HCEC 1CT (cell line): ENCODE measurements at regions not wholly inside any gene's neighbourhood (a gene's known extent, or its start where the extent isn't known, plus 50 kb on each side); places are given as distances from the start of the nearest gene placed in this dataset.
A peak's percentile ranks its signal among the peaks of the same experiment; 100 is the strongest.
"Not testable (repeated sequence)": the region's sequence is repeated elsewhere in the genome, so short reads cannot be mapped to it uniquely, and the experiment has no call there.

Source experiments
- DNase-seq: peaks from one replicate; pipeline ENCODE4 v3.0.0-alpha.2; 2017

- DNase-seq, result no peak
Observed at GRCh38 chr13:65936249-65936648, 1293.9 kb downstream of the PCDH9 start.

DNA sequence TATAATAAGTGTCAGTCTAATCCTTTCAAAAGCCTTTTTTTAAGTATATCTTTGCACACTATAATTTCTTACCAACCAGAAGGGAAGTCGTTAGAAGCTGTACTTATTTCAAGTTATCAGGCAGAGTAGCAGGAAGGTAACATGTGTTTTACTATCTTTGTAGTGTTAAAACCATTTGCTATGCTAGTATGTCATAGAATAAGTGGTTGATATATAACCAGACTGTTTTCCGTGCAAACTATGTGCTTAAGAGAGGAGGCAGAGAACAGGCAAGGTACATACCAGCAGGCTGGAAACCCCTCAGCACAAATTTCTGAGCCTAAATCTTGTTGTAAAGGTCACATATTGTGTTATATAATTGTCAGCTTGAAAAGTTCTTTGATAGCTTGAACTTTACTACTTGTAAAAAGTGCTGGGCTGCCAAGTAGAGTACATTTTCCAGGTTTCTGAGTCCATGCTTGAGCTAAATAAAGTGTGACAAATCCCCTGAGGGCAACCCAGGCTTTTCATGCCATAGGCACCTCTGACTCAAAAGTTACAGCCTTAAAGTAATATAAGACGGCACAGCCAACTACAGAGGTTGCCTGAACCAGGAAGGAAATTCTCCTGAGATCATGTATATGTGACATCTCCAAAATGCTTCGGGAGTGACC, 1297.4 kb downstream of the PCDH9 start:
- DNase-seq, result no peak

DNA sequence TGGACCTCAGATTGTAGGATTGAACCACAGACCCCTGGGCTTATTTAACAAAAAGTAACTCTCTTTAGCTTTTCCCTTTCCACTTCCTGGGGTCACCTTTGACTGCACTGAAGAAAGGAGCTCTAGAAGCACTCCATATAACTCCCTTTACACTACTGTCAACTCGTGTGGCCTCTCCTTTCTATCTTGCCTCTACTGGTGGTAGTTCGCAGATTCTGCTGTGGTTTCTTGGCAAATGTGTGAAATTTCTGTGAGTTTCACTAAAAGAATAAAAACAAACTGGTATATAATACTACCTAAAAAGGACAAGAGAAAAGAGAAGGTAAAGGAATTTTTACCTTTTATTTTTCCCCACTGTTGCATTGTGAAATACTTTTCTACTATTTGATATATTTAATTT, 1298.1 kb downstream of the PCDH9 start:
- DNase-seq, result no peak

- DNase-seq, result no peak
Observed at GRCh38 chr13:65929436-65929835, 1300.7 kb downstream of the PCDH9 start.

DNA sequence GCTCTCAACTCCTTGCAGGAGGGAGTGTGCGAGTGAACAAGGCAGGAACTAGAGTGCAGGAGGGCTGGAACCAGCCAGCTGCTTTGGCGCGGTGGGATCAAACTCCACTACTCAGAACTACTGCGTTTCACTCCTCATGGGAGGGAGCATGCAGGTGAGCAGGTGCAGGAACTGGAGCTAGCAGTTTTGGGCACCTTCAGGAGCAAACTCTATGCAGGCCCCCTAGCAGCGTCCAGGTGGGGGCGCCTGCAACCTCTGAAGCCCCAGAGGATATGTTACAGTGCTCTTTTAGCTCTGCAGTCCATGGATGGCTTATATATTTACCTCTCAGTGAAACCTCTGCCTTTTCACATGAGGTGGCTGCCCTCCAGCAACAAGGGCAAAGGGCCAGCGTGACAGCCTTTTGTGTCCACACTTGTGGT, 1303.4 kb downstream of the PCDH9 start:
- DNase-seq, result no peak

GRCh38 chr13:65922846-65923245, 1307.3 kb downstream of the PCDH9 start:
- DNase-seq, result not testable (repeated sequence)

DNA sequence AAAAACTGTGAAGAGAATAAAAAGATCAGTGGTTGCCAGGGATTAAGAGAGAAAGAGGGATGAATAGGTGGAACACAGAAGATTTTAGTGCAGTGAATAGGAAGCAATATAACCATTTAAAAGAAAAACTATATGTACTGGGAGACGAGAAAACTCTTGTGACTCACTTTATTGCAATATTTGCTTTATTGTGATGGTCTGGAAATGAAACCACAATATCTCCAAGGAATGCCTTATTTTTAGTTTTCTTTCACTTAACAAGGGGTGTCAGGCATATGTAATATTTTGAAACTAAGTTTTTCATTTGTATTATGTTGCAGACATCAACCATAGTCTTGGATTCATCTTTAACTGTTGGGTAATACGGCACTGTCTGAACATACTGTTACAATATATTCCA, 1308.2 kb downstream of the PCDH9 start:
- DNase-seq, result no peak

DNA sequence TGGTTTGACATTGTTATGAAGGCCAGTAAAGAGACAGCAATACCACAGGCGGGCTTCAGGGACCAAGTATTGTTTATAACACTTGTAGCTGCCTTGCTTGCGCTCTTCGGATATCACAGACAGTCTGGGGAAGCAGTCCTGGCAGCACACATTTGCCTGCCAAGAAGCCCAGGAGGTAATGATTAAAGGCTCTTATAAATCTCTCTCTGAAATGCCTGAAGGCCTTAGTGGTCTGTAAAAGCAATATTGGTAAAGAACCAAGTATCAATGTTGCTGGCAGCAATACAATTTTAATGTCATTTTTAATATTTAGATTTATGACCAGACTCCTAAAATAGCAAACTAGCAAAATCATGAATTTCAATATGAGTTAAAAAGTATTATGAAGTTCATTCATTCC, 1312.4 kb downstream of the PCDH9 start:
- DNase-seq, result no peak

DNA sequence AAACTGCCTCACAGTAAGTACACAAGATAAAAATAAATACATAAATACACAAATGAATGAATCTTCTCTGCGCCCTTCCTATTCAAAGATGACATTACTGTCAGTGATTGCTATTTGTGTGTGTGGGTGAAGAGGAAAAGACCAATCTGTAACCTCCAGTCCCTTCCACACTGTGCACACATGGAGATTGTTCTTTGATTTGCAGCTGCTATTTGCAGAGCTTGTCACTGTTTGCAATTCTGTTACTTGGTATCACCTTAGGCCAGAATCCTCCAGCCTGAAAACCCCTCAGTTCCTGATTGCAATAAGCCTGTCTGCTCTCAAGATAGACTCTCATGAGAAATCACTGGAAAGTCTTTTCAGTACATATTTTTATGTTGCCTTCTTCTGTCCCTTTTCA, 1314.9 kb downstream of the PCDH9 start:
- DNase-seq, result no peak

DNA sequence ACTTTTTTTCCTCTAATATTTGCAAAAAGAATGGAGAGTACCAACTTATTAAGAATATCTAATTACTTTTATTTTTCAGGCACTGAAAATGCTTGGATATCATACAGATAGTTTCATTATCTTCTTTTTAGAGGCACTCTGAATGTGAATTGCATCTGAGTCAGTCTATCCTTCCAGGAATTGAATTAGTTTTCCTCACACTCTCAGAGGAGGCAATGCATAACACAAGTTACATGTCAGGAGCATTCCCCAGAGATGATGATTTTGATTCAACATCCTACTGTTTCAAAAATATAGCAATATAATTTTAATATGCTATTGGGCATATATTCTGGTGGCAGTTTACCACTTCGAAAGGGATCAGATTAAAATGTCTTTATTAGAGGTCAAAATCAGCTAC, 1315.4 kb downstream of the PCDH9 start:
- peak; percentile 77 for DNase-seq

DNA sequence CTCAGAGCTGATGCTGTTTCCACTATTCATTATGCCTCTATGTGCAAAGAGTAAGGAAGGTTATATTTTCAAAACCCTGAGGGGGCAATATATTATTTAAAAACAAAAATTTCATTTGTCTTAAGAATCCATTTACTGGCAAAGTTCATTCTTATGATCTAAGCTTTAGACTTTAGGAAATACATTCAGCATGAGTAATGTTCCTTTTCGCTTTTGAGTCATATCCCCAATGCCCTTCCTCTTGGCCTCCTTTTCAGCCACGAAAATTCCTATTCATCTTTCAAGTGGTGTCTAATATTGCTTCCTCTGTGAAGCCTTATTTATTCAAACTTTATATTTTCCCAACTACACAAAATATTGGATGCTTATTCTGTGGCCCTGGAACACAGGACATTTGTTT, 1317.0 kb downstream of the PCDH9 start:
- peak; percentile 90 for DNase-seq

DNA sequence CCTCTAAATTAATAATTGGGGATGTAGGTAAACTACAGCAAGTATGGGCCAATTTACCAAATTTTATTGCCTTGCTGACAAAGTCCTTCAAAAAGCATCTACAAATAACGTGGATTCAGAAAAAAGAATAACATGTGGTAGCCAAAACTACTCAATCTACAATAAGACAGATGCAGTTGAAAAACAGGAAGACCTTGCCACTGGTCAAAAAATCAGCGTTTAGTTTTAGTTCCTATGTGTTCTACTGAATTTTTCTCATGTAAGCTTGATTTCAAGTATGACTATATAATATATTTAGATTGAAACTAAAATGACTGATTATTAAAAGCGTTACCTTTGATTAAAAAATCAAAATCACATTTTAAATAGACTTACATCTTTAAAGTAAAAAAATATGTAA, 1317.6 kb downstream of the PCDH9 start:
- no peak for DNase-seq

- DNase-seq, result no peak
Observed at GRCh38 chr13:65911546-65912193, 1318.5 kb downstream of the PCDH9 start.

DNA sequence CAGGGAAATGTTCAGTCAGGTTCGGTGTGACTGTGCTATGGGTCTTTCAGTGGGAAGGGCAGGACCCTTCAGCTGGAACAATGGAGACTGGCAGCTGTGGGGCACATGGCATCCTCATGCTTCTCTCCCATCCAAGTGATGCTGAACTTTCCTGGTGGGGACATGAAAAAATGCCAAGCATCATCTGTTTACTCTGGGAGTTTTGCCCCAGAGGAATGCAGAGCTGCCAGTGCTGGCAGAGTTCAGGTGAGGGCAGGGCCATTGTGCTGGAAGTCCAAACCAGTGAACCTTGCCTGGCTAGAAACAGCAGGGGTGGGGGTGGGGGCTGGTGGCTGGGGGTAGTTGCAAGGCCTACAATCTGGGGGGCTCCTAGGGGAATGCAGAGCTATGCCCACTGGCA, 1320.6 kb downstream of the PCDH9 start:
- no peak for DNase-seq

- peak; percentile 45 for DNase-seq
Observed at GRCh38 chr13:65907666-65908525, 1322.2 kb downstream of the PCDH9 start.

- DNase-seq, result no peak
Observed at GRCh38 chr13:65901723-65902122, 1328.4 kb downstream of the PCDH9 start.

DNA sequence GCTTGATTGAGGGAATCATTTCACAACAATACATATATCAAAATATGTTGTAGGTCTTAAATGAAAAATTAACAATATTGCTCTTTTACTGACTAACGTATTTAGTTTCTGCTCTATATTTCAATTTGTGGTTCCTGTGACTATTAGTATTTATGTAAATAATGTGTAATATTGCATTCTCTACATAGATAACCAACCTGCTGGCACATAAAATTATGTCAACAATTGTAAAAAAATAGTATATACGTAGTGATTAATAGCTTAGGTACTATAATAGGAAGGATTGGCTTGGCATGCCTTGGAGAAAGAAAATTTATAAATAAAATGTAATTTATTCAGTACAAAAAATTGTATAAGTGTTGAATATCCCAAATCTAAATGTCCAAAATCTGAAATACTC, 1336.1 kb downstream of the PCDH9 start:
- no peak for DNase-seq

DNA sequence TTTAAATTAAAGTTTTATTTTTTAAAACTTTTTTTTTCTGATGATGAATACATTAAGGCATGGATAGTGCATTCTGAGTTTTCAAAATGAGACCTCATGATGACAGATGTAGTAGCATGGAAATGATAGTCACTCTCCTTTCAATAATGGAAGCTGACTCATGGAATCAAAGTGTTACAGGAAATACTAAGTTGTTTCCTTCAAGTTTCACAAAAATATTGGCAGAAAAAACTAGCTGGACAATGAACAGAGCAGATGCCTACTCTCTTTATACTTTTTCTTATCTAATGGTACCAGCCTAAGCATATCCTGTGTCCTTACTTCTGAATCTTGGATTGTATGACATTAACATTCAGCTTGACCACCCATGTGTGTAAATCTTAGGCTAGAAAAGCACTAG, 1337.3 kb downstream of the PCDH9 start:
- DNase-seq, result peak; percentile 22

DNA sequence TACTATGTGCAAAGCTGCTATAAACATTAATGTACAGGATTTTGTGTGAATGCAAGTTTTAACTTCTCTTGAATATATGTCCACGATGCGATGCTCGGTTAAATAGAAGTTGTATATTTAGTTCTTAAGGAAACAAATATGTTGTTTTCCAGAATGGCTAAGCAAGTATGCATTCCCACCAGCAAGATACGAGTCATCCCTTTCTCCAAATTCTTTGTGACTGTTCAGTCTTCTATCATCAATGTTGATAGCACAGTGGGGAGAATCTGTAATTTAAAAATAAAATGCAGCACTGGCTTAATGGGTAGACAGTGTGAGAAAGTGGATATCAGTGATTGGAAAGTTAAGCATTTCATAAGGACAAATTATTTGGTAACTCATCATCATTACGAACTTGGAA, 1340.8 kb downstream of the PCDH9 start:
- DNase-seq, result peak; percentile 60

DNA sequence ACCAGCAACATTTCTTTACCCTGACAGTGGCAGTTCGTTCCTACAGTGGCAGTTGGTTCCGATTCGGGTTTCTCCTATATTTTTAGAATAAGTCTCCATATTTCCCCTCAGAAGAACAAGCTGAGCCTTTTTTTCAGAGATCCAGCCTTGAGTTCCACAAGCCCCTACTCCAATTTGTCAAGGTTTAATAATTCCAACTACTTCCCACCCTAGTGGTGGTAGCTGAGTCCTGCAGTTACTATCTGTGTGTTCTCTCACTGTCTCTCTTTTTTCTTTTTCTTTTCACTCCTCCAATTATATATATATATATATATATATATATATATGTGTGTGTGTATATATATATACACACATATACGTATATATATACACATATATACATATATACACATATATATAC, 1347.3 kb downstream of the PCDH9 start:
- DNase-seq, result no peak

GRCh38 chr13:65881561-65882155, 1348.5 kb downstream of the PCDH9 start:
- DNase-seq, result no peak

DNA sequence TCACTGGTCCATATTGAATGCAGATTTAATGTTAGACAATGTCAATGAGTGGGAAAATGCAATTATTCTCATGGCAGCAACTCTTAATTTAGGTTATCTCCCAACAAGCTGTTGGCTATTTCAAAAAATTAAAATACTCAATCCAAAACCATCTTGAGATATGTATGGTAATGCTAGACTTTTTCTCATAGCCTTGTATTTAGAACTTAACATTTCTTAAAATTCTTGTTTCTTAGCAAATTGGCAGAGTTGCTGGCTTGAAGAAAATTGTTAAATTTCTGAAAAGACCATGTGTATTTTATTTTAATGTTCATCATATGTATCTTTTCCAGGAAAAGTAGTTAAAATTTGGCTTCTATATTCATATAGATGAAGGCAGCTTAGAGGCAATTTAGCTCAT, 1355.1 kb downstream of the PCDH9 start:
- no peak for DNase-seq

DNA sequence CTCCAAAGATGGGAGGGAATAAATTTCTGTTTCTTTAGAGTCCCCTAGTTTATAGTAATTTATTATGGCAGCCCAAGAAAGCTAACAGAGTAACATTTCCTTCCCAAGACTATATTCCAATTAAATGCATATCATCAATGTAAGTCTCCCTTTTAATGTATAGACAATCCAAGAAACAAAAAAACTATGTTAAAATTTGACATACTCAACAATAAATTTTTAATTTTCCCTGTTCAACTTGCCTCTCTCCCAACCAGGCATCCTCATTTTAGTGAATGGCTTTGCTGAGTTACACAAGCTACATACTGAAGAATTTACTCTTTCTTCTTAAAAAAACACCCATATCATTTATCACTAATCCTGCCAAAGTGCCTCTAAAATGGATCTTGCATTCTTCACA, 1357.7 kb downstream of the PCDH9 start:
- DNase-seq, result no peak

DNA sequence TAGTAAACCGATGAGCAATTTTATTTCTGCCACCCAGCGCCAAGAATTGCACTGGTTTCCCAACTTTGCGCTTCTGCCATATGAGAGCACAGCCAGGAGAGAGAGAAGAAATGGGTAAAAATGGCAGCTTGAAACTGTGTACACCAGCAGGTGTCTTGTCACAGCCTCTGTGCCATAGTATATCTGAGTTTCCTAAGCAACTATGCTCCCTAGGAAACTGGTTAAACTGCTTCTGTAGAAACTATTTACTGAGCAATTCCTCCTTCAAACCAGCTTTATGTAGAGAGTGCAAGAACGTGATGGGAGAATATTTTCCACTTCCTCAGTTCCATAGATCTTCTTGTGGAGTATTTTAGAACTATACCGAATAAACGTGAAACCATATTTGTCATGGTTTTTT, 1361.3 kb downstream of the PCDH9 start:
- no peak for DNase-seq
